RPMI7951 (cell line): ENCODE measurements at regions not wholly inside any gene's neighbourhood (a gene's known extent, or its start where the extent isn't known, plus 50 kb on each side); places are given as distances from the start of the nearest gene placed in this dataset.

ENCODE experiments used
- DNase-seq: peaks from one replicate; pipeline ENCODE4 v3.0.0-alpha.2; 2012; ENCODE audit warnings: low read depth

DNA sequence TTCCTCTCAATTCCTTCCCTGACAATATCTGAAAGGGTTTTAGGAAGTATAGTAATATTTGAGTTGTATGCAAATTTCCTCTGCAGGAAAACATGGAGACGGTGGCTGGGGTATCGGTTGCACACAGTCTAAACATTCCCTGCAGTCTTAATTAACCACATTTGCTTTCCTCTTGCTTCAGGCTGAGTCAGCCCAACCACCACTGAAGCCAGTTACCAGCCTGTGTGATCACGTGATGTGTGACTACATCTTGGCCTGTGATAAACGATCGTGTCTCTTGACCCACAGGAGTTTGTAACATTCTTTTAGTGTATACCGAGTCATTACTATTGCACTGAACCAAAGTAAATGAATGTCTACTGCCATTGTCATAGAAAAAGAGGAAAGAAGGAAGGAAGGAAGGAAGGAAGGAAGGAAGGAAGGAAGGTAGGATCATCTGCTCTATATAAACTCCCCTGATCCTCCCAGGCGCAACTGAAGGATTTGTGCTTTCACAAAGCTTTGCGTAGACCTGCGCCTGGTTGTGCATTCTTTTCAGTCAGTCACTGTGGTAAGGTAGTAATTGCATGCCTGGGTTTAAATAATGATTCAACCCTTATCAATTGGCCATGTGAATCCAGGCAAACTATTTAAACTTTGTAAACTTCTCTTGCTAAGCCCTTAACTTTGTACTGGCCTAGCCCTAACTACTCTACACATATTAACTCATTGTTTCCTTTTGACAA is 280.6 kb upstream of the SALL1 start:
- DNase-seq = peak; percentile 99

DNA sequence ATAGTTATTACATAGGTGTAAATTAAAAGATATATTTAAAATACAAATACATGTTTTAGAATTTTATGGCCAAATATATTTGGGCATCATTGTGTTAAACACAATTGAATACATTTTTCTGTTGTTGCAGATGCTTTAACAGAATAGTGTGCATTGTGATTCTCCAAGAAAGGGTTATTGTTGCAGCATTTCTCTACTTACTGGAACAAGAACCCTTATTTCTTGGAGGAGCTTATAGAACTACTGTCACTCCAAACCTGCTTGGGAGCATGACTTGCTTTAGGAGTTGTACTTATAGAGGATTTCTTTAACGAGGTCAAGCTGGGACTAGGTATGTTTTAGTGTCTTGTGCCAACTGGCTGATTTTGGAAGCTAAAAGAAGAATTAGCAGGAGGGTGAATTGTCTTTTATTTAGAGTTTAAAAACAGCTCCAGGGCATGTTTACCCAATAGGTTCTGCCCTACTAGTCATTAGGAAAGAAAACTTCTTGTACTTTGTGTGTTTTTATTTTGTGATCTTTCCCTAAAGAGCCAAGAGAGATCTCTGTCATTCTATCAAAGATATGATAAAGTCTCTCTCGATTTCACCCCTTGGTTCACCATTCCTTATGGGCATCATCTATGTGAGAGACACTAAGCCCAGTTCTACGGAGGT is 279.8 kb upstream of the SALL1 start:
- DNase-seq = no peak

DNA sequence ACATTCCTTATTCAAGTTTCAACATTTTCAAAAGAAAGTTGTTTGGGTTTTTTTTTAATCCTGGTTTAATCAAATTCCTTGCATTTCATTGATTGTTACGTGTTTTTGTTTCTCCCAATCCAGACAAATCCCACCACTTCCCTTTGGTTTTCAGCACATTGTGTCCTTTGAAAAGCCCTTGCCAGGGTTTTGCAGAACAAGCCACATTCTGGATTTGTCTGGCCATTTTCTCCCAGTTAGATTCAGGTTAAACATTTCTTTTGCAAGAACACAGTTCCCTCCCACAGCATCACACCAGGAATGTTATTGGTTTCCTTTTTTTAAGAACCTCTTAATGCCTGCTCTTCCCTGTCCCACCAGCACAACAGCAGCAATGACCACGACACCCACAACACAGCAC is 278.0 kb upstream of the SALL1 start:
- DNase-seq = no peak

DNA sequence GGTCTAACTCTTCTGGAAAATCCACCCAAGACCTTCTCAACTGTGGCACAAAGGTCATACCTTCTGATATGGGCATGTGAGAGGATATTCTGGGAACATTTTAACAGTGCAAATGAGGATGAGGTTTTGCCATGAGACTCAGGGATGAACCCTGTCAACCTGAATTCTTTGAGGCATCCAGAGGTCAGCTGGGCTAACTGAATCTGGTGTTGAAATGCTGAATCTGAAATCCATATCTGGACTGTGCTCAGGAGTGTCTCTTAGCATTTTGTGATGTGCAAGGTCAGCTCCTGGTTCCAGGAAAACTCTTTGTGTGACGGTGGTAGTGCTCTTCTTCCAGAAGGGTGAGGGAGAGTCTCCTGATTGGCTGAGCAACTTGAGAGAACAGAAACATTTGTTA is 276.0 kb upstream of the SALL1 start:
- no peak for DNase-seq

DNA sequence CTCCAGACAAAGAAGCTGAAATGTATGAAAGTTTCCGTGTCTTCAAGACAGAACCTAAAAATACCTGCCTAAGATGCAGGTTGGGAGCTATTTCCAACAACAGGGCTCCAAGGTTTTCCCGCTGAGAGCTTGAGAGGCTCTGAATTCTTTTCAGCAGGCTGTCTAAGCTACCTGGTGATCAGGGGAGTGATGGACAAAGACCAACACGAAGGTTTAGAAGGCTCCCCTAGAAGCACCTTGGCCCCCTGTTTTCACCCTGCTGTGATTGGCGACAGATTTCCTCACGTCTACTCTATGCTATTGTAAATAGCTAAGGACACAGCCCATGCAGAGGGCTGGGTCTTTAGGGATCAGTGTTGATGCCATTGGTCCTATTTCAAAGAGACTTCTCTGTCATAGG is 275.2 kb upstream of the SALL1 start:
- DNase-seq = no peak

DNA sequence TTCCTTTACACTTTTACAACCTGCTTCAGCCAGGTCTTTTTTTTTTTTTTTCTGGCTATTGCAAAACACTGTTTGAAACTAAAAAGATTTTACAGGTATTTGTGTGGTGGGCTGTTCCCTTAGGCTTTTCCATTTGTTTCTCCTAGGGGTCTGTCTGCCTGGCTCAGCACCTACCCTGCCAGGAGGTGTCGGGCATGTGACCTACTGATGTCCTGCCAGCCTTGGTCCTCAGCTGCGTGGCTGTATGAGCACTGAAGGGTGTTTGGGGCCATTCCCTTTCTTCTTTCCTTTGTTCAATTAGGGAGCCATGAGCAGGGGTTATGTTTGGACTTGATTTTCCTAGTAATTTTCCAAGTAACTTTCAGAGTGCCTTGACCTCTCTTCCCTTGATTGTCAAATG is 269.2 kb upstream of the SALL1 start:
- no peak for DNase-seq

DNA sequence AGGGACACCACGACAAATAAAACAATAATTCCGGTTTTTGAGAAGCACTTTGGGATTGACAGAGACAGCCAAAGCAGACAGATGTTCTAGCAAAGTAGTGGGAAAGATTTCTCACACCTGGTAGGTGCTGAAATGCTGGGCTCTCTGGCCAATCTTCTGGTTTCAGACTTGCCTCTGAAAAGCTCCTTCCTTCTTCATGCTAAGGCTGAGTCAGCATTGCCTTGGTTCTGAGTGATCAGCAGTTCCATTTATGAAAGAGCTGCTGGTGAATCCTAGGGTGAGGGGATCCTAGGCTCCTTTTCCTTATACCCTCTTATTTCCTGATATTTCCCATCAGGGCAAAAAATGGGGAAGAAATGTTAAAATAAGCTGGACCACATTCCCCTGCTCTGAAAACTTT is 268.7 kb upstream of the SALL1 start:
- DNase-seq = no peak

DNA sequence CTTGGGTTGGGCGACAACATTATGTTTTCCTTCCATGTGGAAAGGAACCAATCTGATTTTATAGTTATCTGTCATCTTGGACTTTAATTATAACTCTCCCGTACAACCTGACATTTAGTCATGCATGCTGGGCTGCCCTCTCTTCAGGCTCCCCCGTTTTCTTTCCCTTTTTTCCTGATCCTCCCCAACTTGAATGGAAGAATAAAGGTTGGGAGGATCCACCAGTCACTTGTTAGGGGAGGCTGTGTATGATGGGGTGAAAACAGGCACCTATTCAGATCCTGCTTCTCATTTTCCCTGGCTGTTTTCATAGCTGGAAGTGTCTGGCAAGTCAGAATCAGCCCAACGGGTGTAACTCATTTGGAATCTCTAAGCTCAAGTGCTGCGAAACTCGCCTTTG is 267.2 kb upstream of the SALL1 start:
- no peak for DNase-seq

DNA sequence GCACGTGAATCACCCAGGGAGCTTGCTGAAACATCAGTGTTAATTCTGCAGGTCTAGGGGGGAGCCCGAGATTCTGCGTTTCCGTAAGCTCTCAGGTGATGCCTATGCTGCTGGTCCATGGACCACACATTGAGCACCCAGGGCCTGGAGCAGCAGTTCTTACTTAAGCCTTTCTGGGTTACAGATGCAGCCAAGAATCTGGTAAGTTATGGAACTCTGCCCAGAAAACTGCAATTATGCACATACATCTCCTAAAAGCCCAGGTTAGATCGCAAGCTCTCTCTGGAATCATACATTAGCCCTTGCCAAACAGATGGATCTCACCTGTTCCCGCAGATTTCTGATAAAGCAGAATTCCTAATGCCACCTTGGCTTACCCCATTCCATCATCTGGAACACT is 265.9 kb upstream of the SALL1 start:
- DNase-seq = peak; percentile 36

DNA sequence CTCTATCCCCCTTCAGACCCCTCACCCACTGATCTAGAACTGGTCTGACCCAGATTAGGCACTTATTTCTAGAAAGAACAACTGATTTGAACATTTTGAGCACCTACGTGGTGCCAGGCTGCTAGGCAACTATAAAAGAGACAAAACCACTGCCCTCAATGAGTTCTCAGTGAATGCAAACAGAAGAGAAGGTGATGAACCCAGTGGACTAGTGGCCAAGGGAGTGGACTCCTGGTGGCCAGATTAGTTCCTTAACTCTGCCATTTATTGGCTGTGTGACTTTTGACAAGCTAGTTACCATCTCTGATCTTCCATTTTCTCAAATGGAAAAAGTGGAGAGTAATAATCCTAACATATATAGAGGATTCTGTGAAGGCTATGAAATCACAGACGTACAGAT is 259.1 kb upstream of the SALL1 start:
- no peak for DNase-seq

DNA sequence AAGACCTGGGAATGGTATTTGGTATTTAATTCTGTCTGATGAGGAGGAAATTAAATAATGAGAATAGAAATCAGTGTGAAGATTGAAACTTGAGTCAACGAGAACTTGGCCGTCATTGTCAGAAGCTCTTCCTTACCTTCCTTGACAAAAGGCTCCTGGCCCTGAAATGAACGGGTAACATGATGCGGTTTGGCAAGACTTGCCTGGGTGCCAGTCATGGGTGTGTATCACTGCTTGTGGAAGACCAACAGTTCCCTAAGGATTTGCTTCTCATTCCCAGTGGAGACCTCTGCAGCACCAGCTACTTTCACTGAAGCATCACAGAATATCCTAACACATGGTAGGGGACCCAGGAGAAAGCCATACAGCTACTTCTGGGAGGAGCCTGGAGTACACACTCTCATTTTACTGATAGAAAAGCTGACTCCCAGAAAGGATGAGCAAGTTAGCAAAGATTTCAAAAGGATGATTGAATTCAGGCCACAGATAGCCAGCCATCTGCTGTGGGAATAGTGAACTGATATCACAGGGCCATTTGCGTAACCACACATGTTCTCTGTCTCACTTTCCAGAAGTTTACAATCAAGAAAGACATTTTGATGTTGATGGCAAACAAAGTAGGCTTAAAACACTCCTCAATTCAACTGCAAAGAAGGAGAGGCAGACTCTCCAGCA is 258.1 kb upstream of the SALL1 start:
- DNase-seq = peak; percentile 61

DNA sequence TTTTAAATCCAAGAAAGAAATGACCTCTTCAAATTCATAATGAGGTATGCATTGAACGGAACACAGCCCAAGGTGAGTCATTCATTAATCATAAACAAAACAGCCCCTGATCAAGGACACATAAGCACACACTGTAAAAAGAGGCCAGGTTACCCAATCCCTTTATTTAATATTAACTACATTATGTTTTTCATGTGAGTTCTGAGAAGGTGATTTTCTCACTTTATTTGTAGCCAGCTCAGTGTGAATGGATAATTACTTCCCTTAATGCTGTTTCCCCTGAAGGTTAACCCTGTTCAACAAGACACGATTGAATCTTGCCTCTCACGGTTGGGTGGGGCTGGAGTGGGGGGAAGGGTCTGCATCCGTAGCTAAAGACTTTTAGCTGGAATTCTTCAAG is 257.3 kb upstream of the SALL1 start:
- peak; percentile 51 for DNase-seq

DNA sequence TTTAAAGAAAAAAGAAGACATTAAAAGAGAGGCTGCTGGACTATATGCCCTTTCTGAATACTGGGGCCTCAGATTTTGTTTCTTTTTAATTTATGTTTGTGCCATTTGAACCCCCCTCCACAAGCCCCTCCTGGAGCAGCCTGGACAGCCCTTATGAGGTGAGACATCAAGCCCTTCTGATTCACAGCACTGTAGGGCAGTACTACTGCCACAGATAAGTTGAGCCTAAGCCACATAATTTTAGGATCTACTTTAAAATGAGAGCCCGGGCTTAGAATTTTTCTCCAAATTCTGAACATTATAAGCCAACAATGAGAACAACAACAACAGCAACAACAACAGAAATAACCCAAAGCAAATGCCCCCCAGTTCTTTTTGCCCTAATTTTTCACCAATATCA is 256.9 kb upstream of the SALL1 start:
- DNase-seq = peak; percentile 22

DNA sequence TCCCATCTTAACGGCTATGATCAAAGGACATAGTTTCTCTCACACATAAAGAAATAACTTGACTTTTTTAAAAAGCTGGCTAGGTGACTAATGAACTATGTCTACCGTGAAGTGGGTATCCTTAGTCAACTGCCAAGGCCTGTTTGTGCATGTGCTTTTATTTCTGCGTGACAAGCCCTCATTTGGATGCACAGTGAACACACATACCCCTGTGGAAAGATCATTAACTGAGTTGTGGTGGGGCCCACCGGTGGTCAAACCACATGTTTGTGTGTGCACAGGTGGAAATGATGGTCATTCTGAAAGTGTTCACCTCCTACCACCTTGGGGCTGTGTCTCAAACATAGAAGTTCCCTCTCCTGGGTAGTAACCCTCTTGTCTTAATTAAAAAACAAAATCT is 256.1 kb upstream of the SALL1 start:
- DNase-seq = peak; percentile 22

DNA sequence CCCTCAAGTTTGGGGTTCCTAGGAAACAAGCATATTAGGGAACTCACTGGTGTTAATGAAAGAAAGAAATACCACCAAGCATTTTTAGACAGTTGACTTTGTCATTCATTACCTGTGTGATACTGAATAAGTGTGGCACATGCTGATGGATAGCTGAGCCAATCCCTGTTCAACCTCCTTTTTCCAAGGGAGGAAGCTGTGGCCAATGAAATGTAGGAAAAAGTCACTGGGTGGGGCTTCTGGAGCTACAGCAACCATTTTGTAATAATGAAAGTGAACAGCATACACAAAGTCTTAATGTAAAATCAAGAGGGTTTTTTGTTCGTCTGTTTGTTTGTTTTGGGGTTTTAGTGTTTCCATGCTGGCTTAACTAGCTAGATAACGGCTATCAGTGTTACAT is 254.3 kb upstream of the SALL1 start:
- peak; percentile 52 for DNase-seq

DNA sequence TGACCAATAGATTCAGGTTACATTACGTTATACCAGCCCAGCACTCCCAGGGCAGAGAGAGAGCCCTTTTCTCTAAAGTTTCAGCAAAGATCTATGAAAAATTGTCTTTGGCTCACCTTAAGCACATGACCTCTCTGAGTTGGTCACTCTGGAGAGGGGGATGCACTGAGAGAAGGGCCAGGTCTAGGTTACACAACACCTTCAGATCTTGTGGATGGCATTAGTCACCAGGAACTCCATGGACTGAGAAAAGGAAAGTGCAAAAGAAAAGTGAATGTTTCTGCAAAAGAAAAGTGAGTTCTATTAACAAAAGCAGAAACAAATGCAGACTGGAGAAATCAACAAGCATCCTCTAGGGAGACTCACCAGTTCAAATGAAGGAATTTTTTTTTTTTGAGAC is 253.3 kb upstream of the SALL1 start:
- DNase-seq = no peak

DNA sequence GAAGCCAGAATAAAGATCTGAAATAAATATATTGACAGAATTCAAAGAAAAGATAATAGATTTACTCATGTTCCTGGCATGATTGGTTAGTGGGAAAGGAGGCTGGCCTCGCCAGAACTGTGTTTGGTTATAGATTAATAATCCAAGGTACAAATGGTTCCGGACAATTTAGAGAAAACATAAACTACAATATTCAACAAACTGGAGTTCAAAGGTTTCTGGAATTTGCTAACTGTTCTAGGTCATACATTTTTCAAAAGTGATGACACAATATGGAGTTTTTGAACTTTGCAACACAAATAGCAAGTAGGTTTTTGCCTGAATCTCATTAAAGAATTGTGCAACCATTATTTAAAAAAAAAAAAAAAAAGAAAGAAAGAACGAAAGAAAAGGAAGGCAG is 251.7 kb upstream of the SALL1 start:
- no peak for DNase-seq

DNA sequence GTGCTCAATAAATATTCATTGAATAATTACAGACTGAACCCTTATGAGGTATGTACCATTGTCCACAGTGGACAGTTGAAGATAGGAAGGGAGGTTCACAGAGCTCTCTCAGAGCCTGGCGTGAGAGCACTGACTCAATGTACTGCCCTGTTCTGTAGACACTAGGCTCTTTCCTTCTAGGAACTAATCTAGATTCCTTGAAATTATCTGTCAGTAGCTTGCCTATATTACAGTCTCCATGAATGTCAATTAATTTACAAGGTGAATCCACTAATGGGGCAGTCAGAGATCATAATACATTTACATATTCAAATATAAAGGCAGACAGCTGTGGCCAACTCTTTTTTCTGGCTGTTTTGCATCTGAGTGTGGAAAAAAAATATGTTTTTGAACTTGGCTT is 251.2 kb upstream of the SALL1 start:
- no peak for DNase-seq

DNA sequence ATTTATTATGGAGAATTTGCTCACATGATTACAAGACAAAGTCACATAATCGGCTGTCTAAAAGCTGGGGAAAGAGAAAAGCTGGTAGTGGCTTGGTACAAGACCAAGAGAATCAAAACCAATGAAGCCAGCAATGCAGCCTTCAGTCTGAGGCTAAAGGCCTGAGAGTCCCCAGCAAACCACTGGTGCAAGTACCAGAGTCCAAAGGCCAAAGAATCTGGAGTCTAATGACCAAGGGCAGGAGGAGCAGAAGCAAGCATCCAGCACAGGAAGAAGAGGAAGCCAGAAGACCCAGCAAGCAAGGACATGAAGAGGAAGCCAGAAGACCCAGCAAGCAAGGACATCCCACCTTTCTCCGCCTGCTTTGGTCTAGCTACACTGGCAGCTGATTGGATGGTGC is 250.6 kb upstream of the SALL1 start:
- DNase-seq = no peak

DNA sequence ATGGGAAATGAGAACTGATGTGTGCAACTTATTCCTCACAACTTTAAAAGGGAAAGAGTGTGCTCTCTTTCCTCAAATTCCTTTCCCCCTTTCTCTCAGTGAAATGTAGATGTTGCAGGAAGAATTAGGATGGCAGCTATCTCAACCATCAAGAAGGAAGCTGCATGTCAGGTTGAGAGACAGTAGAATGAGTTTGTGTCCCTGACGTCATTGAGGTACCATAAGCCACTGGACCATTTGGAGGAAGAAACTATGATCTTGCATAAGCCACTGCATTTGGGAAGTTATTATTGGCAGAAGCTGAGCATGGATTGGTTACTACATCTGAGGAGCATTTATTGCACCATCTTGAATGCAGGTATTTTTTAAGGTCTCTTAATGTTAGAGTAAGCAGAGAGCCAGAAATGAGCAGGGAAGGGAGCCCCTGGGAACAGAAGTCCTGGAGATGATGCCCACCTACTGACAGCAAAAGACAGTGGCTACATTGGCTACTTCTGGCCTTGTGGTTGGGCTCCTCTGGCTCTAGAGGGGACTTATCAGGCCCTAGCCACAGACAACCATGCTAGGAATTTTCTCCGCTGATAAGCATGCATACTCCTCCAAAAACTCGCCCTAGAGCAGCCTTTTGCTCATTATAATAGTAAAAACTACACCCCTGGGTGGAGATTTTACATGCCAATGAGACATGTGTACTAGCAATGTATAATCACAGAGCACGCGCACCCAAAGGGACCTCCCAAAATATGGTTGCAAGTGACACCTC is 249.0 kb upstream of the SALL1 start:
- DNase-seq = no peak

DNA sequence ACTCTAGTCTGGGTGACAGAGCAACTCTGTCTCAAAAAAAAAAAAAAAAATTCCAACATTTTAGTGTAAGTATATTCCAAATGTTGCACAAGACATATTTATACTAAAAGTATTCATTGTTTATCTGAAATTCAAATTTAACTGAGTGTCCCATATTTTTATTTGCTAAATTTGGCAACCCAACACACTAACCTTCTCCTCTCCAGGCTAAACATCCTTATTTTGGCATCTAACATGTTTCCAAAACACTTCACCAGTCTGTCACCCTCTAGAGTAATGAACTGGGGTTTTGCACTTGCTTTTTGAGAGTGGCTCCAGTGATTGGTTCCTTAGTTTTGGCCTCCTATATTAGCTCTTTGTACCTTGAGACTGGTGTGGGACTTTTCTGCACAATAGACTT is 243.4 kb upstream of the SALL1 start:
- DNase-seq = no peak

DNA sequence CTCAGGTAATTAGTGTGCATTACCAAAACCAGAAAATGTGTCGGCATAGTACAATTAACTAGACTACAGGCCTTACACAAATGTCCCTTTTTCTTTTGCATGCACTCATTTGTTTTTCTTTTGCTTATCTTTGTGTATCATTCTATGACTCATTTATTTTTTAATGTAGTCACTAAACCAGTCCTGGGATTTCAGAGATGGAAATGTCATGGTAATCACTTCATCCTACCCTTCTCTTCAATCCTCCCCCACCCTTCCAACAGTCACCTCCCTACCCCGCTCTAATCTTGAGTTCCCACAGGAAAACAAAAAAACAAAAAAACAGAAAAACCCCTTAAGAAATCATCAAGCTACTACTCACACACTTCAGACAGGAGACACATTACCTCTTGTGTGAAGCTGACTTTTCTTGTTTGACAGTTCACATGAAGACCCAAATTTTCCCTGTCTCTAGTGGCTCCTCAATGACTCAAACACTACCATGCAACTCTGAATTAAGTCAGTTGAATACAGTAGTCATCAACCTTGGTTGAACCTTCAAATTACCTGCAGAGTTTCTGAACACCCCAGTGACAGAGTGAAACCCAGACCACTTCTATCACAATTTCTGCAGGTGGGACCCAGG is 242.4 kb upstream of the SALL1 start:
- peak; percentile 73 for DNase-seq
